H1 (cell line): ENCODE measurements at regions not wholly inside any gene's neighbourhood (a gene's known extent, or its start where the extent isn't known, plus 50 kb on each side); places are given as distances from the start of the nearest gene placed in this dataset.

Source experiments
- CTCF ChIA-PET: fragments of 300-600 bp; sonication (Branson Sonifier 250); formaldehyde crosslinking; loops from one replicate; lab custom pipeline; 2021; ENCODE audit not compliant: partially characterized antibody; lab: Charles Lee
- POLR2A ChIA-PET: fragments of 300-600 bp; sonication (Branson Sonifier 250); formaldehyde crosslinking; loops from one replicate; lab custom pipeline; 2021; ENCODE audit warnings: inconsistent platforms; ENCODE audit not compliant: partially characterized antibody; lab: Charles Lee
- DNase-seq, 2 experiments: peaks; one replicate each; pipeline versions ENCODE4 v3.0.0 to v3.0.0-alpha.2; 2010 to 2022; ENCODE audit warnings: low spot score in 2 of 2, low read depth in 1 of 2, mixed read lengths in 1 of 2
- FAIRE-seq: peaks from 2 replicates; lab custom pipeline; 2011; peaks lifted over from hg19 to GRCh38; lab: Jason Lieb, UNC
- H2AFZ ChIP-seq: 2 replicates; pipeline ENCODE4 v1.8.1; 2012; ENCODE audit warnings: low read length, inconsistent platforms
- H2AK5ac ChIP-seq: 2 replicates; pipeline ENCODE4 v1.6.1; 2013; ENCODE audit warnings: low read depth, low read length
- H2BK120ac ChIP-seq: replicated peaks from 2 replicates; pipeline ENCODE3; 2013; ENCODE audit warnings: low read depth, low read length, inconsistent platforms
- H2BK12ac ChIP-seq: 2 replicates; pipeline ENCODE4 v1.6.1; 2013; ENCODE audit warnings: low read depth, low read length
- H2BK15ac ChIP-seq: 2 replicates; pipeline ENCODE4 v1.6.1; 2013; ENCODE audit warnings: low read length
- H2BK20ac ChIP-seq: 2 replicates; pipeline ENCODE4 v1.6.1; 2013; ENCODE audit warnings: low read length
- H2BK5ac ChIP-seq: 2 replicates; pipeline ENCODE4 v1.6.1; 2013; ENCODE audit warnings: low read depth, low read length
- H3K14ac ChIP-seq: 2 replicates; pipeline ENCODE4 v1.6.1; 2013; ENCODE audit warnings: inconsistent platforms; ENCODE audit not compliant: insufficient read length
- H3K18ac ChIP-seq: 2 replicates; pipeline ENCODE4 v1.6.1; 2013; ENCODE audit warnings: low read length; ENCODE audit errors: extremely low read depth
- H3K23ac ChIP-seq: 2 replicates; pipeline ENCODE4 v1.6.1; 2013; ENCODE audit warnings: inconsistent platforms; ENCODE audit not compliant: insufficient read length
- H3K23me2 ChIP-seq: 2 replicates; pipeline ENCODE4 v1.6.1; 2013; ENCODE audit warnings: low read depth, low read length
- H3K27ac ChIP-seq: 2 replicates; pipeline ENCODE4 v1.6.1; 2011; ENCODE audit warnings: low read depth, low read length, inconsistent platforms
- H3K27me3 ChIP-seq, 4 experiments: replicated peaks in 1 of 4; 1 replicate in 1 of 4; 2 replicates in 3 of 4; pipeline versions ENCODE4 v1.6.1 to v1.8.1; 2011 to 2013; ENCODE audit warnings: low read length in 3 of 4, mild to moderate bottlenecking in 3 of 4, inconsistent platforms in 2 of 4, mixed read lengths in 2 of 4, moderate library complexity in 1 of 4; ENCODE audit not compliant: control insufficient read depth in 3 of 4, insufficient read depth in 3 of 4; ENCODE audit errors: extremely low read depth in 1 of 4
- H3K36me3 ChIP-seq, 4 experiments: 2 replicates each; pipeline versions ENCODE4 v1.6.1 to v1.8.1; 2011 to 2013; ENCODE audit warnings: mild to moderate bottlenecking in 4 of 4, low read length in 3 of 4, moderate library complexity in 2 of 4, control low read depth in 1 of 4, inconsistent platforms in 1 of 4; ENCODE audit not compliant: insufficient read depth in 4 of 4, control insufficient read depth in 2 of 4
- H3K4ac ChIP-seq: replicated peaks from 2 replicates; pipeline ENCODE3; 2013; ENCODE audit warnings: low read length, low read depth, mixed read lengths, inconsistent platforms; ENCODE audit not compliant: insufficient read length
- H3K4me1 ChIP-seq, 4 experiments: replicated peaks in 1 of 4; 1 replicate in 1 of 4; 2 replicates in 3 of 4; pipeline versions ENCODE4 v1.6.1 to v1.8.1; 2011 to 2013; ENCODE audit warnings: low read length in 3 of 4, inconsistent platforms in 2 of 4, mixed read lengths in 1 of 4; ENCODE audit not compliant: insufficient read depth in 4 of 4, control insufficient read depth in 3 of 4
- H3K4me2 ChIP-seq, 2 experiments: 2 replicates each; pipeline versions ENCODE4 v1.6.1 to v1.8.1; 2011 to 2013; ENCODE audit warnings: low read depth in 2 of 2, low read length in 2 of 2, control low read depth in 1 of 2, inconsistent platforms in 1 of 2, mild to moderate bottlenecking in 1 of 2; ENCODE audit not compliant: insufficient read depth in 1 of 2
- H3K4me3 ChIP-seq, 4 experiments: fragments of 200-600, 300-600 bp in 1 of 4; sonication (generic), shearing (Covaris generic), sonication (Bioruptor Twin) in 1 of 4; 2 replicates each; pipeline versions ENCODE4 v1.5.1 to v1.8.1; 2011 to 2016; ENCODE audit warnings: low read length in 4 of 4, low read depth in 3 of 4, control low read depth in 2 of 4, inconsistent platforms in 2 of 4, mild to moderate bottlenecking in 2 of 4, mixed read lengths in 1 of 4, moderate library complexity in 1 of 4; ENCODE audit not compliant: insufficient read depth in 2 of 4; ENCODE audit errors: extremely low read depth in 1 of 4
- H3K56ac ChIP-seq: replicated peaks from 2 replicates; pipeline ENCODE3; 2013; ENCODE audit warnings: low read depth, mild to moderate bottlenecking, mixed read lengths, low read length, inconsistent platforms; ENCODE audit not compliant: insufficient read length
- H3K79me1 ChIP-seq: 2 replicates; pipeline ENCODE4 v1.6.1; 2013; ENCODE audit warnings: low read depth, low read length, control low read depth
- H3K79me2 ChIP-seq, 2 experiments: 2 replicates each; pipeline versions ENCODE4 v1.6.1 to v1.8.1; 2012 to 2013; ENCODE audit warnings: low read length in 2 of 2, mild to moderate bottlenecking in 2 of 2, inconsistent platforms in 1 of 2; ENCODE audit not compliant: insufficient read depth in 2 of 2, control insufficient read depth in 1 of 2
- H3K9ac ChIP-seq, 4 experiments: replicated peaks in 1 of 4; 1 replicate in 1 of 4; 2 replicates in 3 of 4; pipeline versions ENCODE4 v1.6.1 to v1.8.1; 2011 to 2013; ENCODE audit warnings: low read depth in 3 of 4, low read length in 3 of 4, control low read depth in 2 of 4, mild to moderate bottlenecking in 2 of 4, moderate library complexity in 2 of 4, inconsistent platforms in 1 of 4; ENCODE audit errors: extremely low read depth in 1 of 4
- H3K9me3 ChIP-seq, 2 experiments: 2 replicates each; pipeline versions ENCODE4 v1.6.1 to v1.8.1; 2012 to 2013; ENCODE audit warnings: mild to moderate bottlenecking in 2 of 2, moderate library complexity in 2 of 2, control low read depth in 1 of 2, inconsistent platforms in 1 of 2, low read depth in 1 of 2, low read length in 1 of 2, mixed read lengths in 1 of 2; ENCODE audit not compliant: insufficient read depth in 2 of 2
- H4K20me1 ChIP-seq, 2 experiments: replicated peaks in 1 of 2; 2 replicates each; pipeline versions ENCODE3 to v1.8.1; 2011 to 2013; ENCODE audit warnings: inconsistent platforms in 2 of 2, low read length in 2 of 2, mild to moderate bottlenecking in 1 of 2; ENCODE audit not compliant: insufficient read depth in 2 of 2, control insufficient read depth in 1 of 2
- H4K5ac ChIP-seq: 2 replicates; pipeline ENCODE4 v1.6.1; 2013; ENCODE audit warnings: low read length, low read depth, mixed read lengths, inconsistent platforms; ENCODE audit not compliant: insufficient read length
- H4K8ac ChIP-seq: 2 replicates; pipeline ENCODE4 v1.8.0; 2013; ENCODE audit warnings: mild to moderate bottlenecking, moderate library complexity, low read length, inconsistent platforms; ENCODE audit not compliant: insufficient read depth; ENCODE audit errors: extremely low read depth
- H4K91ac ChIP-seq: replicated peaks from 2 replicates; pipeline ENCODE3; 2013; ENCODE audit warnings: low read length, mixed read lengths, inconsistent platforms; ENCODE audit not compliant: insufficient read length
- ASH2L ChIP-seq: fragments of 200-600, 300-600 bp; sonication (generic); IDR thresholded peaks from one replicate; pipeline ENCODE4 v1.7.1; 2017; ENCODE audit warnings: low read length
- KDM1A ChIP-seq: fragments of 200-600, 300-600 bp; sonication (generic); IDR thresholded peaks from 2 replicates; pipeline ENCODE4 v1.7.1; 2016; ENCODE audit warnings: mild to moderate bottlenecking, low read length, borderline replicate concordance
- KDM4A ChIP-seq: IDR thresholded peaks from one replicate; pipeline ENCODE4 v1.7.1; 2012; ENCODE audit warnings: low read depth, mild to moderate bottlenecking, moderate library complexity, low read length, inconsistent platforms; ENCODE audit not compliant: severe bottlenecking
- NANOG ChIP-seq: IDR thresholded peaks from 2 replicates; pipeline ENCODE4 v1.6.1; 2011; ENCODE audit warnings: low read length, low read depth, mild to moderate bottlenecking, inconsistent platforms; ENCODE audit not compliant: insufficient read depth, poor library complexity, severe bottlenecking
- PHF8 ChIP-seq: fragments of 200-600 bp; sonication (generic); conservative IDR thresholded peaks from 2 replicates; pipeline ENCODE4 v1.7.1; 2012; ENCODE audit warnings: low read depth, mild to moderate bottlenecking, inconsistent platforms, low read length, moderate library complexity
- POLR2A ChIP-seq, 2 experiments: IDR thresholded peaks; 1 replicate in 1 of 2; 2 replicates in 1 of 2; pipeline ENCODE4 v1.6.1; 2011; ENCODE audit warnings: low read depth in 2 of 2, low read length in 2 of 2, mild to moderate bottlenecking in 2 of 2; ENCODE audit errors: control extremely low read depth in 1 of 2
- SP1 ChIP-seq: IDR thresholded peaks from 2 replicates; pipeline ENCODE4 v1.6.1; 2011; ENCODE audit warnings: low read depth, low read length
- TAF7 ChIP-seq: optimal IDR thresholded peaks from 2 replicates; pipeline ENCODE3; 2011; ENCODE audit warnings: low read depth, mild to moderate bottlenecking, inconsistent platforms, low read length, moderate library complexity, borderline replicate concordance
- WGBS, 2 experiments: shearing (Covaris generic) in 1 of 2; methylation state at CpG; one replicate each; pipeline versions ENCODE4 v1.1.6 to v1.1.7; 2013 to 2015; ENCODE audit warnings: low lambda C conversion rate in 2 of 2, mixed read lengths in 2 of 2, inconsistent platforms in 1 of 2, low coverage in 1 of 2, missing lambda C conversion rate in 1 of 2; ENCODE audit not compliant: insufficient replicate concordance in 2 of 2, insufficient coverage in 1 of 2, insufficient read length in 1 of 2; ENCODE audit errors: extremely low coverage in 1 of 2, missing lambda C conversion rate in 1 of 2; 5-methylcytosine and 5-hydroxymethylcytosine counted together
- TF ChIP-seq, protein P1 (sequence below): IDR thresholded peaks from 2 replicates; pipeline ENCODE4 v1.6.1; 2011; ENCODE audit warnings: low read depth, mild to moderate bottlenecking, low read length; ENCODE audit not compliant: insufficient read depth
- TF ChIP-seq, protein P2 (sequence below): IDR thresholded peaks from 2 replicates; pipeline ENCODE4 v1.6.1; 2011; ENCODE audit warnings: low read length, improper control_type of control experiment
- TF ChIP-seq, protein P3 (sequence below), 3 experiments: IDR thresholded peaks; 1 replicate in 2 of 3; 2 replicates in 1 of 3; pipeline versions ENCODE4 v1.5.1 to v1.6.1; 2011; ENCODE audit warnings: low read length in 3 of 3, mild to moderate bottlenecking in 3 of 3, inconsistent platforms in 2 of 3, low read depth in 1 of 3, moderate library complexity in 1 of 3; ENCODE audit not compliant: insufficient read depth in 1 of 3; ENCODE audit errors: control extremely low read depth in 1 of 3

DNA sequence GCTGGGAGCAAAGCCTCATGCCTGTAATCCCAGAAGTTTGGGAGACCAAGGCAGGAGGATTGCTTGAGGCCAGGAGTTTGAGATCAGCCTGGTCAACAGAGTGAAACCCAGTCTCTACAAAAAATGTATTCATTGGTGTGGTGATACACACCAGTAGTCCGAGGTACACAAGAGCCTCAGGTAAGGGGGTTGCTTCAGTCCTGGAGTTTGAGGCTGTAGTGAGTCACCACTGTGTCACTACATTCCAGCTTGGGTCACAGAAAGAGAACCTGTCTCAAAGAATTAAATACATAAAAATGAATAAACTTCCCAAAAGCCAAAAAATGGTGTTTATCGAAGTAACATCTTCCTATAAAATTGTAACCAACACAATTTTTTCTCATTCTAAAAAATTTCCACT is 568.1 kb upstream of the LINC00305 start:
- Histone ChIP-seq H3K27ac (no peak overlapping the region), H4K91ac (no peak overlapping the region), H3K9me3 (no peaks in the 10 kb centered on the region), H2BK12ac (no peak overlapping the region), H4K8ac (no peak overlapping the region), H3K27me3 (no peaks in the 10 kb centered on the region), H2BK20ac (no peak overlapping the region), H3K23ac (no peak overlapping the region), H2BK5ac (no peak overlapping the region), H3K4me3 (no peak overlapping the region), H3K79me1 (no peaks in the 10 kb centered on the region), H2BK120ac (no peak overlapping the region), H3K9ac (no peak overlapping the region), H3K14ac (no peak overlapping the region), H3K79me2 (no peaks in the 10 kb centered on the region), H2AFZ (no peak overlapping the region), H3K4me2 (no peak overlapping the region), H3K4ac (no peak overlapping the region), H3K4me1 (no peaks in the 10 kb centered on the region; a peak in 2 of 7 replicates), H4K20me1 (no peaks in the 10 kb centered on the region), H2AK5ac (no peak overlapping the region), H3K18ac (no peak overlapping the region), H2BK15ac (no peak overlapping the region), H4K5ac (no peak overlapping the region), H3K23me2 (no peaks in the 10 kb centered on the region), H3K36me3 (no peaks in the 10 kb centered on the region), H3K56ac (no peak overlapping the region)
- FAIRE-seq (no peak), DNase-seq (no peak)
- CTCF ChIA-PET, result no interaction called here
- 82% methylated on average over 2 of the region's 2 CpGs; no CpG with 5 or more reads in 1 of the 2 experiments for WGBS, 2 experiments
- POLR2A ChIA-PET, result no interaction called here
- TF ChIP-seq, protein P1, sequence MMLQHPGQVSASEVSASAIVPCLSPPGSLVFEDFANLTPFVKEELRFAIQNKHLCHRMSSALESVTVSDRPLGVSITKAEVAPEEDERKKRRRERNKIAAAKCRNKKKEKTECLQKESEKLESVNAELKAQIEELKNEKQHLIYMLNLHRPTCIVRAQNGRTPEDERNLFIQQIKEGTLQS, result no peak
- TF ChIP-seq TAF7 (no peak), POLR2A (IDR thresholded peaks at IDR 0.05; ENCODE audit: control extremely low read depth in 1 of 2, low read depth in 2 of 2, low read length in 2 of 2) (no peak), NANOG (no peak), ASH2L (no peak), KDM1A (no peak), KDM4A (no peak), PHF8 (no peak), SP1 (no peak)
- TF ChIP-seq, protein P2, sequence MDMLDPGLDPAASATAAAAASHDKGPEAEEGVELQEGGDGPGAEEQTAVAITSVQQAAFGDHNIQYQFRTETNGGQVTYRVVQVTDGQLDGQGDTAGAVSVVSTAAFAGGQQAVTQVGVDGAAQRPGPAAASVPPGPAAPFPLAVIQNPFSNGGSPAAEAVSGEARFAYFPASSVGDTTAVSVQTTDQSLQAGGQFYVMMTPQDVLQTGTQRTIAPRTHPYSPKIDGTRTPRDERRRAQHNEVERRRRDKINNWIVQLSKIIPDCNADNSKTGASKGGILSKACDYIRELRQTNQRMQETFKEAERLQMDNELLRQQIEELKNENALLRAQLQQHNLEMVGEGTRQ, result no peak
- TF ChIP-seq, protein P3, sequence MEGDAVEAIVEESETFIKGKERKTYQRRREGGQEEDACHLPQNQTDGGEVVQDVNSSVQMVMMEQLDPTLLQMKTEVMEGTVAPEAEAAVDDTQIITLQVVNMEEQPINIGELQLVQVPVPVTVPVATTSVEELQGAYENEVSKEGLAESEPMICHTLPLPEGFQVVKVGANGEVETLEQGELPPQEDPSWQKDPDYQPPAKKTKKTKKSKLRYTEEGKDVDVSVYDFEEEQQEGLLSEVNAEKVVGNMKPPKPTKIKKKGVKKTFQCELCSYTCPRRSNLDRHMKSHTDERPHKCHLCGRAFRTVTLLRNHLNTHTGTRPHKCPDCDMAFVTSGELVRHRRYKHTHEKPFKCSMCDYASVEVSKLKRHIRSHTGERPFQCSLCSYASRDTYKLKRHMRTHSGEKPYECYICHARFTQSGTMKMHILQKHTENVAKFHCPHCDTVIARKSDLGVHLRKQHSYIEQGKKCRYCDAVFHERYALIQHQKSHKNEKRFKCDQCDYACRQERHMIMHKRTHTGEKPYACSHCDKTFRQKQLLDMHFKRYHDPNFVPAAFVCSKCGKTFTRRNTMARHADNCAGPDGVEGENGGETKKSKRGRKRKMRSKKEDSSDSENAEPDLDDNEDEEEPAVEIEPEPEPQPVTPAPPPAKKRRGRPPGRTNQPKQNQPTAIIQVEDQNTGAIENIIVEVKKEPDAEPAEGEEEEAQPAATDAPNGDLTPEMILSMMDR (IDR thresholded peaks at IDR 0.05; ENCODE audit: control extremely low read depth in 1 of 3, insufficient read depth in 1 of 3, low read depth in 1 of 3, low read length in 3 of 3), result no peak
